DND-41 (cell line): ENCODE measurements at regions not wholly inside any gene's neighbourhood (a gene's known extent, or its start where the extent isn't known, plus 50 kb on each side); places are given as distances from the start of the nearest gene placed in this dataset.

Experiments
- EZH2 ChIP-seq: IDR thresholded peaks from 3 replicates; pipeline ENCODE4 v1.6.1; 2012; ENCODE audit warnings: borderline replicate concordance, low read depth, mild to moderate bottlenecking, moderate library complexity, low read length, inconsistent platforms; ENCODE audit not compliant: severe bottlenecking
- TF ChIP-seq, protein P1 (sequence below): IDR thresholded peaks from 2 replicates; pipeline ENCODE4 v1.5.1; 2012; ENCODE audit warnings: borderline replicate concordance, low read length, moderate library complexity, mild to moderate bottlenecking; ENCODE audit not compliant: poor library complexity, severe bottlenecking; ENCODE audit errors: extremely low read depth

DNA sequence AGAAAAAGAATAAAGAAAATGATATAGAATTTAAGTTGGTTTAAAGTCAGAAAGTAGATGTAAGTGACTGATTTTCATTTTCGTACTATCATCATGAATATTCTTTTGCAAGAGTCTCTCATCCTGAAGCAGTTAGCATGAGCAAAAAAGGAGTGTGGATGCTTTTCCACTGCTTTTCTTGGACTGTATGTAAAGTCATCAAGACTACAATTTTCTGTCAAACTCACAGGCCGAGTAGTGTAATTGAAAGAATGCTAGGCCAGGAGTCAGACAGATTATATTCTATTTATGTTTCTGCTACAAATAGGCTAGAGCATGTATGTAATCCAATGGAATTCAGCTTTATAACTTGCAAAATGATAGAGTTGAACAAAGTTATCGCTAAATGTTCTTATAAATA, 197.1 kb upstream of the SPOCK3 start:
- TF ChIP-seq, protein P1, sequence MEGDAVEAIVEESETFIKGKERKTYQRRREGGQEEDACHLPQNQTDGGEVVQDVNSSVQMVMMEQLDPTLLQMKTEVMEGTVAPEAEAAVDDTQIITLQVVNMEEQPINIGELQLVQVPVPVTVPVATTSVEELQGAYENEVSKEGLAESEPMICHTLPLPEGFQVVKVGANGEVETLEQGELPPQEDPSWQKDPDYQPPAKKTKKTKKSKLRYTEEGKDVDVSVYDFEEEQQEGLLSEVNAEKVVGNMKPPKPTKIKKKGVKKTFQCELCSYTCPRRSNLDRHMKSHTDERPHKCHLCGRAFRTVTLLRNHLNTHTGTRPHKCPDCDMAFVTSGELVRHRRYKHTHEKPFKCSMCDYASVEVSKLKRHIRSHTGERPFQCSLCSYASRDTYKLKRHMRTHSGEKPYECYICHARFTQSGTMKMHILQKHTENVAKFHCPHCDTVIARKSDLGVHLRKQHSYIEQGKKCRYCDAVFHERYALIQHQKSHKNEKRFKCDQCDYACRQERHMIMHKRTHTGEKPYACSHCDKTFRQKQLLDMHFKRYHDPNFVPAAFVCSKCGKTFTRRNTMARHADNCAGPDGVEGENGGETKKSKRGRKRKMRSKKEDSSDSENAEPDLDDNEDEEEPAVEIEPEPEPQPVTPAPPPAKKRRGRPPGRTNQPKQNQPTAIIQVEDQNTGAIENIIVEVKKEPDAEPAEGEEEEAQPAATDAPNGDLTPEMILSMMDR = no peak
- TF ChIP-seq EZH2 = no peak
